SK-N-SH treated with all-trans-retinoic acid at 6 μM for 48 hours (cell line): ENCODE measurements at regions not wholly inside any gene's neighbourhood (a gene's known extent, or its start where the extent isn't known, plus 50 kb on each side); places are given as distances from the start of the nearest gene placed in this dataset.

Experiments
- ATAC-seq: fragments of 200-7000 bp; cut with Tn5 transposase; 3 replicates; pipeline ENCODE4 v1.9.1; 2020; ENCODE audit warnings: mild to moderate bottlenecking, moderate library complexity
- ARNTL ChIP-seq: fragments of 450-650 bp; formaldehyde crosslinking; IDR thresholded peaks from 2 replicates; pipeline ENCODE4 v1.5.0; 2020; ENCODE audit warnings: low read depth, mild to moderate bottlenecking, moderate library complexity, borderline replicate concordance
- BACH2 ChIP-seq: fragments of 250-450 bp; sonication (Bioruptor Pico); IDR thresholded peaks from 2 replicates; pipeline ENCODE4 v1.9.0; 2021; ENCODE audit warnings: mild to moderate bottlenecking, borderline replicate concordance
- CREB5 ChIP-seq: fragments of 250-450 bp; sonication (Bioruptor Pico); IDR thresholded peaks from 2 replicates; pipeline ENCODE4 v1.5.1; 2020; ENCODE audit warnings: low read depth, mild to moderate bottlenecking, moderate library complexity
- CSDC2 ChIP-seq: fragments of 250-450 bp; sonication (Bioruptor Pico); IDR thresholded peaks from 2 replicates; pipeline ENCODE4 v1.5.0; 2020; ENCODE audit warnings: mild to moderate bottlenecking, moderate library complexity
- CSRNP3 ChIP-seq: fragments of 250-450 bp; sonication (Bioruptor Pico); IDR thresholded peaks from 2 replicates; pipeline ENCODE4 v1.5.1; 2021; ENCODE audit warnings: mild to moderate bottlenecking, moderate library complexity
- ESRRG ChIP-seq: fragments of 250-450 bp; sonication (Bioruptor Pico); IDR thresholded peaks from 2 replicates; pipeline ENCODE4 v1.6.1; 2021; ENCODE audit warnings: mild to moderate bottlenecking
- GLIS3 ChIP-seq: fragments of 250-450 bp; sonication (Bioruptor Pico); IDR thresholded peaks from 2 replicates; pipeline ENCODE4 v1.5.0; 2020; ENCODE audit warnings: mild to moderate bottlenecking, moderate library complexity
- ISL1 ChIP-seq: fragments of 250-450 bp; sonication (Bioruptor Pico); IDR thresholded peaks from 2 replicates; pipeline ENCODE4 v2.1.2; 2022; ENCODE audit warnings: mild to moderate bottlenecking, moderate library complexity
- OSR1 ChIP-seq: fragments of 250-450 bp; sonication (Bioruptor Pico); IDR thresholded peaks from 2 replicates; pipeline ENCODE4 v1.8.0; 2022; ENCODE audit warnings: moderate library complexity, mild to moderate bottlenecking, inconsistent platforms
- PATZ1 ChIP-seq: fragments of 250-450 bp; sonication (Bioruptor Pico); IDR thresholded peaks from 2 replicates; pipeline ENCODE4 v1.8.0; 2020; ENCODE audit warnings: mild to moderate bottlenecking, moderate library complexity, borderline replicate concordance
- POU6F1 ChIP-seq: fragments of 250-450 bp; sonication (Bioruptor Pico); IDR thresholded peaks from 2 replicates; pipeline ENCODE4 v1.8.0; 2021; ENCODE audit warnings: low read depth, mild to moderate bottlenecking, moderate library complexity, borderline replicate concordance
- PPARA ChIP-seq: fragments of 250-450 bp; sonication (Bioruptor Pico); IDR thresholded peaks from 2 replicates; pipeline ENCODE4 v1.5.0; 2020; ENCODE audit warnings: mild to moderate bottlenecking, borderline replicate concordance
- RARB ChIP-seq: fragments of 250-450 bp; sonication (Bioruptor Pico); IDR thresholded peaks from 2 replicates; pipeline ENCODE4 v1.8.0; 2021; ENCODE audit warnings: mild to moderate bottlenecking, moderate library complexity
- SNAI2 ChIP-seq: fragments of 250-450 bp; sonication (Bioruptor Pico); IDR thresholded peaks from 2 replicates; pipeline ENCODE4 v1.5.0; 2020; ENCODE audit warnings: mild to moderate bottlenecking, moderate library complexity
- TCF4 ChIP-seq: fragments of 250-450 bp; sonication (Bioruptor Pico); IDR thresholded peaks from 2 replicates; pipeline ENCODE4 v1.8.0; 2021; ENCODE audit warnings: mild to moderate bottlenecking, moderate library complexity, borderline replicate concordance
- TOX ChIP-seq: fragments of 250-450 bp; sonication (Bioruptor Pico); IDR thresholded peaks from 2 replicates; pipeline ENCODE4 v1.8.0; 2021; ENCODE audit warnings: mild to moderate bottlenecking, moderate library complexity, borderline replicate concordance
- ZC3H10 ChIP-seq: fragments of 250-450 bp; sonication (Bioruptor Pico); IDR thresholded peaks from 2 replicates; pipeline ENCODE4 v1.5.1; 2021; ENCODE audit warnings: mild to moderate bottlenecking, moderate library complexity
- ZFP3 ChIP-seq: fragments of 250-450 bp; sonication (Bioruptor Pico); IDR thresholded peaks from 2 replicates; pipeline ENCODE4 v1.5.0; 2020; ENCODE audit warnings: mild to moderate bottlenecking, moderate library complexity
- ZNF565 ChIP-seq: fragments of 450-650 bp; formaldehyde crosslinking; conservative IDR thresholded peaks from 2 replicates; pipeline ENCODE4 v1.5.0; 2020; ENCODE audit warnings: low read depth, mild to moderate bottlenecking, moderate library complexity
- ZNF70 ChIP-seq: fragments of 450-650 bp; formaldehyde crosslinking; IDR thresholded peaks from 2 replicates; pipeline ENCODE4 v1.5.0; 2020; ENCODE audit warnings: mild to moderate bottlenecking, moderate library complexity
- ZNF8 ChIP-seq: fragments of 450-650 bp; formaldehyde crosslinking; IDR thresholded peaks from 2 replicates; pipeline ENCODE4 v1.5.0; 2020; ENCODE audit warnings: mild to moderate bottlenecking, moderate library complexity

- TF ChIP-seq PPARA (CRISPR knock-in tag): no peak
- TF ChIP-seq ZNF70 (CRISPR knock-in tag): no peak
- TF ChIP-seq ESRRG (CRISPR knock-in tag): no peak
- no peak for TF ChIP-seq GLIS3
- no peak for TF ChIP-seq ISL1 (CRISPR knock-in tag)
- TF ChIP-seq ARNTL: no peak
- no peak for TF ChIP-seq PATZ1 (CRISPR knock-in tag)
- TF ChIP-seq BACH2: no peak
- TF ChIP-seq ZNF565 (CRISPR knock-in tag): no peak
- no peak for TF ChIP-seq ZNF8 (CRISPR knock-in tag)
- no peak for TF ChIP-seq ZFP3 (CRISPR knock-in tag)
- TF ChIP-seq SNAI2 (CRISPR knock-in tag): no peak
- ATAC-seq: no peak
Observed at GRCh38 chr18:41600693-41601391, 354.2 kb upstream of the PIK3C3 start.

- TF ChIP-seq ZNF70 (CRISPR knock-in tag): no peak
- TF ChIP-seq ZC3H10: no peak
- no peak for TF ChIP-seq GLIS3
- TF ChIP-seq CSDC2 (CRISPR knock-in tag): no peak
- no peak for TF ChIP-seq ESRRG (CRISPR knock-in tag)
- TF ChIP-seq PPARA (CRISPR knock-in tag): no peak
- TF ChIP-seq TCF4 (CRISPR knock-in tag): no peak
- TF ChIP-seq OSR1 (CRISPR knock-in tag): no peak
- no peak for TF ChIP-seq CSRNP3
- no peak for TF ChIP-seq ARNTL
- no peak for TF ChIP-seq SNAI2 (CRISPR knock-in tag)
- TF ChIP-seq PATZ1 (CRISPR knock-in tag): no peak
- no peak for TF ChIP-seq ZNF8 (CRISPR knock-in tag)
- no peak for TF ChIP-seq RARB
- ATAC-seq: no peak
Observed at GRCh38 chr18:41599466-41599865, 355.6 kb upstream of the PIK3C3 start.

- no peak for TF ChIP-seq TCF4 (CRISPR knock-in tag)
- no peak for TF ChIP-seq BACH2
- no peak for TF ChIP-seq ZFP3 (CRISPR knock-in tag)
- TF ChIP-seq POU6F1 (CRISPR knock-in tag): no peak
- TF ChIP-seq ZNF8 (CRISPR knock-in tag): no peak
- TF ChIP-seq ISL1 (CRISPR knock-in tag): no peak
- no peak for TF ChIP-seq ARNTL
- no peak for TF ChIP-seq CSDC2 (CRISPR knock-in tag)
- TF ChIP-seq ZNF565 (CRISPR knock-in tag): no peak
- no peak for TF ChIP-seq OSR1 (CRISPR knock-in tag)
- no peak for TF ChIP-seq ESRRG (CRISPR knock-in tag)
- no peak for TF ChIP-seq PATZ1 (CRISPR knock-in tag)
- no peak for TF ChIP-seq TOX (CRISPR knock-in tag)
- TF ChIP-seq CREB5 (CRISPR knock-in tag): no peak
- TF ChIP-seq SNAI2 (CRISPR knock-in tag): no peak
- TF ChIP-seq GLIS3: no peak
- TF ChIP-seq PPARA (CRISPR knock-in tag): no peak
- TF ChIP-seq, all 23 proteins: peak for 0
- no peak for ATAC-seq
Observed at GRCh38 chr18:41594582-41594981, 360.5 kb upstream of the PIK3C3 start.
